AG09319 (cell line): ENCODE measurements at regions not wholly inside any gene's neighbourhood (a gene's known extent, or its start where the extent isn't known, plus 50 kb on each side); places are given as distances from the start of the nearest gene placed in this dataset.

Source experiments
- DNase-seq: peaks from one replicate; pipeline ENCODE4 v3.0.0-alpha.2; 2010; ENCODE audit warnings: low read depth; ENCODE audit errors: extremely low read depth
- TF ChIP-seq, protein P1 (sequence below): IDR thresholded peaks from 2 replicates; pipeline ENCODE4 v1.5.1; 2011; ENCODE audit warnings: low read depth, mild to moderate bottlenecking, inconsistent platforms, low read length, moderate library complexity

DNA sequence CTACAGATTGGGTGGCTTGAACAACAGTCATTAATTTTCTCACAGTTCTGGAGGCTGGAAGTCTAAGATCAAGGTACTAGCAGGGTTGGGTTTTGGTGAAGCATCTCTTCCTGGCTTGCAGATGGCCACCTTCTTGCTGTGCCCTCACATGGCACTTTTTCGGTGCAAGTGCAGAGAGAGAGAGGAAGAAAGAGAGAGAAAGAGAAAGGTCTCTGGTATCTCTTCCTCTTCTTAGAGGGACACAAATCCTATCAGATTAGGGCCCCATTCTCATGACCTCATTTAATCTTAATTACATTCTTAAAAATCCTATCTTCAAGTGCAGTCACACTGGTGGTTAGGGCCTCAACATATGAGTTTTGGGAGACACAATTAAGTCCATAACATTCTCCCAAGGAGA lies 167.1 kb downstream of the NFKBIZ start:
- TF ChIP-seq, protein P1, sequence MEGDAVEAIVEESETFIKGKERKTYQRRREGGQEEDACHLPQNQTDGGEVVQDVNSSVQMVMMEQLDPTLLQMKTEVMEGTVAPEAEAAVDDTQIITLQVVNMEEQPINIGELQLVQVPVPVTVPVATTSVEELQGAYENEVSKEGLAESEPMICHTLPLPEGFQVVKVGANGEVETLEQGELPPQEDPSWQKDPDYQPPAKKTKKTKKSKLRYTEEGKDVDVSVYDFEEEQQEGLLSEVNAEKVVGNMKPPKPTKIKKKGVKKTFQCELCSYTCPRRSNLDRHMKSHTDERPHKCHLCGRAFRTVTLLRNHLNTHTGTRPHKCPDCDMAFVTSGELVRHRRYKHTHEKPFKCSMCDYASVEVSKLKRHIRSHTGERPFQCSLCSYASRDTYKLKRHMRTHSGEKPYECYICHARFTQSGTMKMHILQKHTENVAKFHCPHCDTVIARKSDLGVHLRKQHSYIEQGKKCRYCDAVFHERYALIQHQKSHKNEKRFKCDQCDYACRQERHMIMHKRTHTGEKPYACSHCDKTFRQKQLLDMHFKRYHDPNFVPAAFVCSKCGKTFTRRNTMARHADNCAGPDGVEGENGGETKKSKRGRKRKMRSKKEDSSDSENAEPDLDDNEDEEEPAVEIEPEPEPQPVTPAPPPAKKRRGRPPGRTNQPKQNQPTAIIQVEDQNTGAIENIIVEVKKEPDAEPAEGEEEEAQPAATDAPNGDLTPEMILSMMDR: no peak
- DNase-seq: no peak

DNA sequence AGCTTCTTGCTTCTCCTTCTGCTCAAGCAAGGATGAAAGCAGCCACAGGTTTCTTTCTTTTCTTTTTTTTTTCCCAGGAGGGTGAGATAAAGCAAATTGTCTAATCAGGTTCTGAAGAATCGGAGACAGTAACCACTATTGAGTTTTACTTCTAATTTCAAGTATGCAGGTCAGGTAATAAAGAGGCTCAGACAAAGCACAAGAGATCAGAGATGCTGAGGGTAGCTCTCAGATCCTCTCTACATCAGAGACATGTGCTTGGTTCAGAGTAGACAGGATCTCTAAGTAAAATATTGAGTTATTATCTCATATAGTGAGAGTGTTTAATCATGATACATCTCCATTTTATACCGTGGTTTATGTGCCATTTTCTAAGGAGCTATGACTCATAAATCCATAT lies 168.5 kb downstream of the NFKBIZ start:
- TF ChIP-seq, protein P1: no peak
- no peak for DNase-seq

DNA sequence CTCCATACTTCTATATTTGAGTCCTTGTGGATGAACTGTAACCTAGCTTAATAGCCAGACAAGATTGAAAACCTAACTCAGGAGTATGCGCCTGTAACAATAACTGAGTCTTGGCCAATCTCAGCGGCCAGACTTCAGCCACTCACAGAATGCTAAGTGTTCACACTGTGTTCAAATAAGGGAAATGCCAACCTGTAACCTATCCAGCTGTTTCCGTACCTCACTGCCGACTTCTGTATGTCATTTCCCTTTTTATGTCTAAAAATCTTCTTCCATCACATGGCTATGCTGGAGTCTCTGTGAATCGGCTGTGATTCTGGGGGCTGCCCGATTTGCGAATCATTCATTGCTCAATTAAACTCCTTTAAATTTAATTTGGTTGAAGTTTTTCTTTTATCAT lies 169.2 kb downstream of the NFKBIZ start:
- DNase-seq: no peak

DNA sequence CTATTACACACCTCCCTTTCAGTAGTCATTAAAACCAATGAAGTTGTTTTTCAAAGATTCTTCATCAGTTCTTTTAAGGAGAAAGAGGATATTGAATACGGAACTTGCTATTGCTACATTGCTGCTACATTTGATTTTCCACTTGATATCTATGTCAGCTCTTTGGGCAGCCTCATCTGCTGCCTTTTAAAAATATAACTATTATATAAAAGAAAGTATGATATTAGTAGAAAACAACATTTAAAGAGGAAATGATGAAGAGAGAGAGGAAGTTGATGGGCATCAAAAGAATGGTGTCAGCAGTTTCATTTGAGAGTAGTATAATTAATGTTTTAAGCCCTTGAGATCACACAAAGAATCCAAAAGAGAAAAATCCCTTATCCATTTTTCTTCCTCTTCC lies 171.4 kb downstream of the NFKBIZ start:
- TF ChIP-seq, protein P1: no peak
- DNase-seq: no peak

More for the DNA sequence above, 169.2 kb downstream of the NFKBIZ start:
- TF ChIP-seq, protein P1: no peak

DNA sequence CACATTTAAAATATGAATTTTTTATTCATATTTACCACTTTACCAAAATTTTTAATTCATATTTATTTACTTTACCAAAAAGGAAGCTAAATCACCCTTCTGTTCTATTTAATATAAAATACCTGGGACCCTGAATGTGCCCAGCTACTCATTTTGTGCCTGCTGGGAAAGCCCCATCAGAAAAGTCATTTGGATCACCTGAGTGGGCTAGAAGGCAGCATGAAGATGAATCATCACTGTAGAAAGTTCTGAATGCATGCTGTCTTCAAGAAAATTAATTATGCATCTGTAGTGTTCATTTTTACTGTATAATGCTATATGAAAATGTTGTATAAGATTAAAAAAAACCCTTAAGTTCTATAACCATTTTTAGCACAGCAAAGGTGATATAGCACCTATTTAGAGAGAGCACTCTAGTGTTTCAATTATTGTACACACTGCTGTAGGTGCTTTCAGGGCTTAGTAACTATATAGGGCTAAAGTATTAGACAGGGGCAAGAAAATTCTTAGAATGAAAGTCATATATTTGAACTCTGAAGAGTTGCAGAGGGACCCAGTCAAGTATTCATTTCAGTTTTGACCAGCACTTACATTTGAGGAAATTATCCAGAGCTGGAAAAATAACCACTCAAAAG lies 175.1 kb downstream of the NFKBIZ start:
- no peak for DNase-seq
- TF ChIP-seq, protein P1: no peak

DNA sequence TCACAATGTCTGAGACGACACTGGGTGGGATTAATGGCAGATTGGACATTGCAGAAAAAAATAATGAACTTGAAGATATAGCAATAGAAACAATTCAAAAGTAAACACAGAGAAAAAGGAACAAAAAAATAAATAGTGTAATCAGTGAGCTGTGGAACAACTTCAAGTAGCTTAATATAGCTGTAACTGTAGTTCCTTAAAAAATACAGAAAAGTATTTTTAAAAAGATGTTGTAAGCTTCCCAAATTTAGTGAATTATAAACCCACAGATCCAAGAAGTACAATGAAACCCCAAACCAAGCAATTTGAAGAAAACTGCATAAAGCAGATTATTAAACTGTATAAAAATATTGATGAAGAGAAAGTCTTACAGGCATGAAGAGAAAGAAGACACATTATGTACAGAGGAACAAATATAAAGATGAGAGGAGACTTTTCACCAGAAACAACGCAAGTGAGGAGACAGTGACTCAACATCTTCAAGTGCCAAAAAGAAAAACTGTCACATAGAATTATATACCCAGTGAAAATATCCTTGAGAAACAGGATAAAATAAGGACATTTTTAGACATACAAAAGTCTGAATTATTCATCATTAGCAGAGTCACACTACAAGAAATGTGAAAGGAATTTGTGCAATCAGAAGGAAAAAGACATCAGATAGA lies 176.4 kb downstream of the NFKBIZ start:
- TF ChIP-seq, protein P1: no peak
- no peak for DNase-seq

DNA sequence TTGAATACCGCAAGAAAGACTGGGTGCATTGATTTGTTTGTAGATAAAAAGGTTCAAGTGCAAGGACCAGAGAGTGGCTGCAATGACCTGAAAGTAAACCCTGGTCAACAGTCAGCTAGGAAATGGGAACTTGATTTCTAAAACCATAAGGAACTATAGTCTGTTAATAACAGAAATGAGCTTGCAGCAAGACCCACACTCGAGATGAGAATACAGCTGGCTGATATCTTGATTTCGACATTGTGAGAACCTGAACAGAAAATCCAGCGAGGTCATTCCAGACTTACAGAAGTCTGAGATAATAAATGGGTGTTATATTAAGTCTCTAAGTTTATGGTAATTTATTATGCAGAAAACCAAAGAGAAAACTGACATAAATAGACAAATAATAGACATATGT lies 177.3 kb downstream of the NFKBIZ start:
- DNase-seq: no peak
- TF ChIP-seq, protein P1: no peak
